ENCODE measurements at regions not wholly inside any gene's neighbourhood (a gene's known extent, or its start where the extent isn't known, plus 50 kb on each side); places are given as distances from the start of the nearest gene placed in this dataset.

- H3K4me3 ChIP-seq: no peak overlapping the region
- no peaks in the 10 kb centered on the region for H3K9me3 ChIP-seq
- ATAC-seq (ENCODE audit: insufficient number of reproducible peaks, low FRiP score, low read depth) (no peak), DNase-seq (ENCODE audit: low spot score) (no peak)
- H3K27me3 ChIP-seq (replicated peaks; ENCODE audit: insufficient read depth): no peaks in the 10 kb centered on the region
- no peak for TF ChIP-seq CTCF (IDR thresholded peaks at IDR 0.05)
- H3K27ac ChIP-seq: no peak overlapping the region
- no peaks in the 10 kb centered on the region for H3K4me1 ChIP-seq (ENCODE audit: control insufficient read depth in 1 of 2, low read depth in 2 of 2)
- H3K36me3 ChIP-seq: no peaks in the 10 kb centered on the region
Observed at GRCh38 chr1:191578281-191578680, 580.0 kb upstream of the RGS18 start.

DNA sequence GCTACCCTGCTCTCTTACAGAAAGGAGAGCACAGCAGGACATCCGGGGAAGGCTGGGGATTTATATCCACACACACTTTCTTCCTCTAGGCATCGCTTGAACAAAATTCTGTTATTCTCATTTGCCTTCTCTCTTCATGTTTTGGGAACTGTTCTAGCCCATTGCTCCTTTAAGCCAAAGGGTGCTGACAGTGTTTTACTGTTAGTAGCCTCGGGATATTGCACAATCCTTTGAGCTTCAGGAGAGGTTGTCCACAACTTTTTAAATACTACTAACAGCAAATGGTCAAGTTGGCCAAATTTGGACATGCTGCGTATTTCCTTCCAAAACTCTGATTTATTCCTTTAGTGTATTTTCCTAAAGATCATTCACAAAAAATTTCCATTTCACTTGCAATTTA is 579.2 kb upstream of the RGS18 start:
- TF ChIP-seq CTCF (IDR thresholded peaks at IDR 0.05): no peak
- Histone ChIP-seq H3K27me3 (replicated peaks; ENCODE audit: insufficient read depth) (no peaks in the 10 kb centered on the region), H3K4me3 (no peak overlapping the region), H3K4me1 (ENCODE audit: control insufficient read depth in 1 of 2, low read depth in 2 of 2) (no peaks in the 10 kb centered on the region), H3K27ac (no peak overlapping the region), H3K36me3 (no peaks in the 10 kb centered on the region), H3K9me3 (no peaks in the 10 kb centered on the region)
- DNase-seq (ENCODE audit: low spot score) (no peak), ATAC-seq (ENCODE audit: insufficient number of reproducible peaks, low FRiP score, low read depth) (no peak)

GRCh38 chr1:191582169-191582568 is 576.1 kb upstream of the RGS18 start:
- Histone ChIP-seq H3K4me3 (no peak overlapping the region), H3K4me1 (ENCODE audit: control insufficient read depth in 1 of 2, low read depth in 2 of 2) (no peaks in the 10 kb centered on the region), H3K27me3 (replicated peaks; ENCODE audit: insufficient read depth) (no peaks in the 10 kb centered on the region), H3K27ac (no peak overlapping the region), H3K9me3 (no peaks in the 10 kb centered on the region), H3K36me3 (no peaks in the 10 kb centered on the region)
- TF ChIP-seq CTCF (IDR thresholded peaks at IDR 0.05): no peak
- no peak for ATAC-seq (ENCODE audit: insufficient number of reproducible peaks, low FRiP score, low read depth)
- DNase-seq (ENCODE audit: low spot score): no peak

GRCh38 chr1:191585095-191585494 is 573.2 kb upstream of the RGS18 start:
- Histone ChIP-seq H3K9me3 (no peaks in the 10 kb centered on the region), H3K36me3 (no peaks in the 10 kb centered on the region), H3K4me3 (no peak overlapping the region), H3K27me3 (replicated peaks; ENCODE audit: insufficient read depth) (no peaks in the 10 kb centered on the region), H3K4me1 (ENCODE audit: control insufficient read depth in 1 of 2, low read depth in 2 of 2) (no peaks in the 10 kb centered on the region), H3K27ac (no peak overlapping the region)
- ATAC-seq (ENCODE audit: insufficient number of reproducible peaks, low FRiP score, low read depth) (no peak), DNase-seq (ENCODE audit: low spot score) (no peak)
- no peak for TF ChIP-seq CTCF (IDR thresholded peaks at IDR 0.05)

- H3K4me3 ChIP-seq: no peak overlapping the region
Observed at GRCh38 chr1:191588905-191589304, 569.4 kb upstream of the RGS18 start.

More at GRCh38 chr1:191588905-191589304, 569.4 kb upstream of the RGS18 start:
- DNase-seq (ENCODE audit: low spot score) (no peak), ATAC-seq (ENCODE audit: insufficient number of reproducible peaks, low FRiP score, low read depth) (no peak)
- Histone ChIP-seq H3K27me3 (replicated peaks; ENCODE audit: insufficient read depth) (no peaks in the 10 kb centered on the region), H3K9me3 (no peaks in the 10 kb centered on the region), H3K4me1 (ENCODE audit: control insufficient read depth in 1 of 2, low read depth in 2 of 2) (no peaks in the 10 kb centered on the region), H3K27ac (no peak overlapping the region), H3K36me3 (no peaks in the 10 kb centered on the region)
- no peak for TF ChIP-seq CTCF (IDR thresholded peaks at IDR 0.05)
